Embryonic facial prominence (tissue), 1 donor: ENCODE measurements at regions not wholly inside any gene's neighbourhood (a gene's known extent, or its start where the extent isn't known, plus 50 kb on each side); places are given as distances from the start of the nearest gene placed in this dataset.

Experiments
- DNase-seq: peaks from one replicate; pipeline ENCODE4 v3.0.0-alpha.2; 2016; ENCODE audit errors: extremely low spot score

DNA sequence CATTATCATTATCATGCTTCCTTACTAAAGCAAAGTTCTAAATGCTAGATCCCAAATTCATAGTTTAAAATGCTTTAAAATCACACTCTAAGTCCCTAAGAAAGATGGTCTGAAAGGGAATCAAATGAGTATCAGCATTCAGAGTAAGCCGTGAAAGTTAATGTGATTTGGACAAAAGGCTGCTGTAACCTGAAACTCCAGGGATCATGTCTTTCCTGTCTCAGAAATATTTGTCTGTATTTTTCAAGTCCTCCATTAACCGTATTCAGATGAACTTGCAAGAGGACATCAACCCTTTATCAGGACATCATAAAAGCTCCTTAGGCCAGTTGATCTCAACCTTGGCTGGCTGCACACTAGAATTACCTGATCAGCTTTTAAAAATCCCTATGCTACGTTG is 324.3 kb upstream of the PKDCC start:
- no peak for DNase-seq

DNA sequence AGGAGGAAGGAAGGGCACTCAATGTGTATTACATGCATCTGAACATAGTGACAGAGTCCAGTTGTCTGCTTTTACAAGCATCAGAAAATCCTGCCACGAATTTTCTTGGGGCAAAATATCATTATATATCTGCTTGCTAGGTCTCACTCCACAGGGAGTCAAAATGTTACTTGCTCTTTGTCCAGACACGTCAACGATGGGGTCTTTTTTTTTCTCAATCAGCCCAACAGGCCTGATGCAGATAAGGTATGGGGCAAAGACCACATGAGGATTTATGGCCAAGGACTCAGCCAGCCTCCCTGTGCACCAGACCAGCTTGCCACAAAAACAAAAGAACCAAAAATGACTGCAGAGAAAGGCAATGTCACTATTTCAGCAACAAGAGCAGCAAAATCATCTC is 323.4 kb upstream of the PKDCC start:
- DNase-seq = no peak

DNA sequence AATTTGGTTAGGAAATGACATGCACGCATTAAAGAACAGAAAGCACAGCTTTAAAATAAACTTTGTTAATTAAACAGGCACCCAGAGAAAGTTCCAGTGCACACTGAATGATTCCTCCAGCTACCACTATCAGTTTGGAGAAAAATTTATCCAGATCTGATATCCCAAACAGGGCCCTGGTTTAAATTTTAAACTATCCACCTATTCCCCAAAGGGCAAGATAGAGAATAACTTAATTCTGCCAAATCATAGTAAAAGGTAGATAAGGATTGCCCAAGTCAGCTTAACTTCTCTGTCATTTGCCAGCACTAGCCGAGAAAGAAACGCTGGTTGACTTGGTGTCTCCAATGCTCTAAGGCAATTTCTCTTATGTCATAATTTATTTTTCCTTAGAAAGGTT is 321.9 kb upstream of the PKDCC start:
- DNase-seq = no peak

DNA sequence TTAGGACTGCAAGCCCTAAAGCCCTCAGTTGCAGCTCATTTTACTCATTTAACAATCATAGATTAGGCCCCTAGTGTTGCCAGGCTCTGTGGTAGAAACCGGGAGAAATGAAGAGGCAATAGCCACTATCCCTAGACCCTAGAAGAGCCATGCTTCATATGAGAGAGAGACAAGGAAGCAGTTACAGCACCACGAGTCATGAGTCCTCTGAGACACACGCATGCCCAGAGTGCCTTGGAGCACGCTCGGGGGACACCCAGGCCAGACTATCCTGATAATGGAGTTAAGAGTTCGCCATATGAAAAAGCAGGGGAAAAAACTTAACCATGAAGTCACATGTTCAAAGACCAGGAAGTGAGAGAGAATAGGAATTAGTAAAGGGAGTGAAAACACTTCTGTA is 321.5 kb upstream of the PKDCC start:
- DNase-seq = no peak

DNA sequence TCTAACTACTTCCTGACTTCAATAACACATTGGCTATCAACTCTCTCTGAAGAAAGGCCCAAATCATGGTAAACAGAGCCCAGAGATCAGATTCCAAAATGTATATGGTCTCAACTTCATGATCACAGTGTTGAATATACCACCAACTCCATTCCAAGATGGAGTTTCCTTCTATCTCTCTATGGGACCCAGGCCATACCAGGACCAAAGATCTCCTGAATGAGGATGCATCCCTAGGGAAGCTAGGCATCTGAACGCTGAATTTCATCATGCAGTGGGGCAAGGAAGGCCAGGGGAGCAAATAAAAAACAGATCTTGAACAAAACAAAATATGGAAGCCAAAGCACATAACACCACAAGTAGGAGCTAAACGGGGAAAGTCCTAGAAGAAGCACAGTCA is 320.7 kb upstream of the PKDCC start:
- no peak for DNase-seq

DNA sequence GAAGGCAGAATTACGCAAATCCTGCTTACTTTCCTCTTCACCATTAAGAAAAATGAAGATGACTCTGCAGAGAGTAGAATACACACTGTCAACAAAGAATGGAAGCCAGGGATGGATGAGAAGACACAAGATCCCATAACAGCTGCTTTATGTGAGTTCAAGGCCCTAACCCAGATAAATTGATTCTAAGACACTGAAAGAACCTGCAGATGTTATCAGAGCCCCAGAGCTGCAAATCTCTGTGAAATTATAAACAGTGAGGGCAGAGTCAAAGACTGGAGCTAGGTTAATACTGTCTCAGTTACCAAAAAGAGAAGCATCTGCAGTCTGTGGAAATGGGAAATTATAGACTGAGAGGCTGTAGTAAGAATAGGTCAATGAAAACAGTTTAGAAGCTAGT is 320.1 kb upstream of the PKDCC start:
- no peak for DNase-seq

DNA sequence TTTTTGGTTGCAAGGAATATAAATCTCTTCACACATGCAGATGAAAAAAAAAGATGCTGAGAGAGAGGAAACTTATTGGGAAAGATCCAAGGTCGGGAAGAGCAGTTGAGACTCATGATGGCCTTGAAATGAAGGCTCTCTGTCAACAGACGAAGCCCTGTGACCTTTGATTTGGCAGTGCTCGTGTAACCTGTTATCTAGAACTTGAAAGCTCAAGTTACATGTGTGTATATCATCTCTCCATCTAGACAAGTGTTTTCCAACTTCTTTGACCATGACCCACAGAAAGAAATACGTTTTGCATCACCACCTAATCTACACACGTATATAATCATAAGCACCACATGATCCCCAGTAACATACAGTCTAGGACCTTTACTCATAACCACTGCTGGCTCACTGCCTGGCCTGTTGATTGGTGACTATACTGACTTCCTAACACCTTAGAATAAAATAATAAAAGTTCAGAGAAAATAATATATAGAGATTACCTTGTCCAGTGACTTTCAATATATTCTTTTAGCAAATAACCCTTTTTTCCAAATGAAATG is 319.0 kb upstream of the PKDCC start:
- DNase-seq = no peak

DNA sequence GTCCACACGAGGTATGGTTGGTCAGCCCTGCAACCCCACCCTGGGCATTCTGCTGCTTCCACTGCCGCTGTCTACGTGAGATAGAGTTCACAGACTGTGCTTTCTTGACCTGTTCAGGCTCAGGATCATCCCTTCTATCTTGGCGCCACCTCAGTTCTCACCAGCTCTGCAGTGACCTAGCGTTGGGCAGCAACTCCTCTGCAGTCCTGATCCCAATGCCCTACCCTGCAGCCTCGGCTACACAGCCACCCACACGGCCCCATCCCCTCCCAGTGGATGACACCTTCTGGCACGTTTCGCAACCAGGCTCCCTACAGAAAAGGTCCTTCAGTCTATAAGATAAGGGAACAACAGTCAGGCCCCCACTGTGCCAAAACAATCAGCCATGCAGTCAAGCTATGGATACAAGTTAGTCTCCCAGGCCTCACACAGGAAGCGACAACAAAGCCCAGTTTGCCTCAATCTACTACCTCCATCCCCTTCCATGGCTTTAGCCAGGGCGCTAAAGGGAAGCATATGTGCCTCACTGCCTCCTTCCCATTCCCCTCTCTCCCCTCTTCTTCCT is 317.9 kb upstream of the PKDCC start:
- no peak for DNase-seq

DNA sequence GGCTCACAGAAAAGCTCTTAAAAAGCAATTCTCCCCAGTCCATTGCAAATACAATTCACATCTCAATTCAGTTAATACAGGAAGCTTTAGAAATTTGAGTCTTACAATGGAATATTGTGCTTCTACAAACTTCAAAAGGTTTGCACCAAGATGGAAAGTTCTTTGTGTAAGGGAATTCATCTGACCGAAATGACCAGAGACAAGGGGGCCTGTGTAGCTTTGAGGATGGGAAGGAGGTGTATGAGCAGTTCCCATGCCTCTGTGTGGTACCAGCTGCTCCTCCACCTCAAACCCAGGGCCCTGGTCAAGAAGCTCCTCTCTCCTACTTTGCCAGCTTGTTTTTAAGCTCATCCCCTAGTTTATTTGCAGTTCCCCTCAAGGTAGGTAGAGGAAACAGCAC is 312.8 kb upstream of the PKDCC start:
- no peak for DNase-seq

DNA sequence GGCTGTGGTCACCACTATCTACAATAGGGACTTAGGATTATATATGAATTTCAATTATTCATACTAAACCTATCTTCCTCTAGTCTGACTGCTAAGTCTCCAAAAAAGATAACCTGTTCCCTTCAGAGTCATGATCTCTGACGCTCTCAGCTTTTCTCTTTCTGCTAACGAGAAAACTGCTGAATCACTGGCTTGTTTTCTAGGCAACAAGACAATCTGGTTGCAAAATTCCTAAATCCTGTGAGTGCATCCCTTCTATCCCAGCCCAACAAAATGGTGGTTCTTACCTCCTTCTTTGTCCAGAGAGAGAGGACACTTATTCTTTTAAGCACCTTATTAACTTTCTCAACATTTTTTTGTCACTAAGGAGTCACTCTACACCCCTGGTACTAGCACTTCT is 312.3 kb upstream of the PKDCC start:
- no peak for DNase-seq

DNA sequence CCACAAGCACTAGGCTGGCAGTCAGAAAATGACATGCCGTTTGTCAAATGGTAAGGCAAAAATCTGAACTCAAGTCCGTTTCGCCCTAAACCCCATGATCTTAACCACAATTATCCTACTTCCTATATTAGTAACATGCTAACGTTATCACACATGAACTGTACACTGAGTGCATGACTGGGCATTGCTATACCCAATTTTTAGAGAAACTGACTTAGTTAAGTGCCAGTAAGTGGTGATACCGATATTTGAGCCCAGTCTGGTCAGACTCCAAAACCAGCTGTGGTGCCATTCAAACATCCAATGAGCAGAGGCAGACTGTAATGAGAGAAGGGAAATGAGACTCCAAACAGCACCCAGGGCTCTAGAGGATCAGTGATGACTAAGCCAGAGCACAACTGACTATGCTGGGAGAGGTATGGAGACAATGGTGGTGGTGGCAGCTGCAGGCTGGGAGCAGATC is 311.7 kb upstream of the PKDCC start:
- no peak for DNase-seq

DNA sequence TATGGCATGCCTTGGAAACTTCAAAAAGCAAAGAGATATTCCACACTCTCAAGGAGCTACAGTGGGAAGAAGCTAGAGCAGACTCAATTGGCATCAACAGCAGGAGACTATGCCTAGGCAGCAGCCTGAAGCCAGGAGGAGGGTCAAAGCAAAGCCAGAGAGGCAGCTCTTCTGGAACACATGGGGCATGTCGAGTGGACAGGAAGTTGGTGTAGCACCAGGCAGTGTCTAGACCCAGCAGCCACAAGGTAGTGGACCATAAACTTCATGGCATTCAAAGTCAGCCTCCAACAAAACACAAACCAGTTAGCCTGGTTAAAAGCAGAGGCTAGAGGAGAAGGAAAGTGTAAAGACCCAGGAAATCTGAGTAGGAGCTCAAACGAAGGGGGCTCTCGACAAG is 311.2 kb upstream of the PKDCC start:
- DNase-seq = no peak

DNA sequence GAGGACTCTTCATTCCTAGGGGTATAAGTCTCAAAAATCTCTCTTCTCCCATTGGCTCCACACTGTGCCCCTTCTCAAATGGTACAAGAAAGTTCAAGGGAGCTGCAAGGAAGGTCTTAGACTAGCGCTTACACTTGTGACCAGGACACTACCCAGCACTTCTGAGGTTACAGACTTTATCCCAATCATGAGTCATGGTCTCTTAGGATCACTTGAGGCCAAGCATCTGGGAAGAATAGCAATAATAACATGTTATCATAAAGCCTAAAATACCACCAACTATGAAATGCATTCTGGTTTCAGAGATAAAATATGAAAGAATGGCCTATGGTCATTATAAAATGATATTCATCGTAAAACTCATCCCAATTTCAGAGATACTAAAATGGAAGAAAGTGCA is 309.9 kb upstream of the PKDCC start:
- no peak for DNase-seq

DNA sequence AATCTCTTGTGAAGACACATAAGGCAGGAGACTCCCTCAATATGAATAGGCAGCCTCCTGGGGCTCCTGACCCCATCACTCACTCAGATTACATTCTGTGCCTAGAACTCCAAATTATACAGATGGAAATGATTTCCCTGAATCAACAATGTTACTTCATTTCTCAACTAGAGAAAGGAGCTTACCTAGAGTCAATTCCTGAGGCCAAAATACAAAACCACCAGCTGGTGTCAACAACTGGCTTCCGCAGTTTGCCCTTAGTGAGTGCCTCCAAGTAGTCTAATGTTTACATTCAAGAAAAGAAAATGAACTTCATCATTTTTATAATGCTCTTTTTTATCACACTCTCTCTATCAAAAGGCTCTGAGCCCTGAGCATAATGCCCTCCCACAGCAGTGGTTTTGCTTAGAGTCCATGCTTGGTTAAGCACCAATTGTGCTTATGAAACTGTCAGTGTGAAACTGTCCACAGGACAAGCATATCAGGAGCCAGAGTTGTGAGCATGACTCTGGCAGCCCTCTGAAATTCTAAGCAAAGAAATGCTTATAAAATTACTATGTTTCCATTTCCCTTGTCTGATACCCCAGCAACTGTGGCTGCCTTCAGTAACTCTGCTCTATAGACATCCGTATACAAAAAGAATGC is 305.7 kb upstream of the PKDCC start:
- DNase-seq = no peak

DNA sequence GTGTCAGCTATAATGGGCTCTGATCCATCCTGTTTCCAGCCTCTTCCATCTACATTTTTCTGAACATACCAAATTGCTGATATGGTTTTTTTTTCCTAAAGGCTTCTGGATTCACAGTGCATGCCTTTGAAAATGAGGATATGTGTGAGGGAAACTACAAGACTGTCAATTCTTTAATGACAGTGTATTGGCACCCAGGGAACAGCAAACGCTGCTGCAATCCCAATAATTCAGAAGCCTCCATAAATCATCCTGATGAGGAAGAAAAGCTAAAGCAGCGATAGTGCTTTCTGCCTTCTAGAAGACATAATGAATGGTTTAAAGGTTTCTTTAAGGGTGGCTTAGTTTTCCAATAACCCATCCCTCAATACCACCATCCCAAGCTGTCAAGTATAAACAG is 304.5 kb upstream of the PKDCC start:
- no peak for DNase-seq

DNA sequence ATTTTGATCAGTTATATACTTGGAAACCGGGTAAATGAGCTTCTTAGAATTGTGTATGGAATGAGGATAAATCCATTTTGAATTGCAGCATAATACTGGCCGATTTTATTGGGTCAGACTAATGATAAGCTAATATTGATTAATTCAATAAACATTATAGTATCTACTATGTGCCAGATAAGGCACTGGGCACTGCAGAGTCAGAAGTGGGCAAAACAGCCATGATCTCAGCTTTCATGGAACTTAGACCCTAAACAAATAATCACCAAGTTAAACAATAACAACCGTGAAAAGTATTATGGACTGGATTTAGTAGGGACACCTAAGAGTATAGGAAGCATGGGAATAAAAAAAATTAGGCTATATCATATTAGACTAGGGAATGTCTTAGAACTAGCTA is 297.0 kb upstream of the PKDCC start:
- no peak for DNase-seq

DNA sequence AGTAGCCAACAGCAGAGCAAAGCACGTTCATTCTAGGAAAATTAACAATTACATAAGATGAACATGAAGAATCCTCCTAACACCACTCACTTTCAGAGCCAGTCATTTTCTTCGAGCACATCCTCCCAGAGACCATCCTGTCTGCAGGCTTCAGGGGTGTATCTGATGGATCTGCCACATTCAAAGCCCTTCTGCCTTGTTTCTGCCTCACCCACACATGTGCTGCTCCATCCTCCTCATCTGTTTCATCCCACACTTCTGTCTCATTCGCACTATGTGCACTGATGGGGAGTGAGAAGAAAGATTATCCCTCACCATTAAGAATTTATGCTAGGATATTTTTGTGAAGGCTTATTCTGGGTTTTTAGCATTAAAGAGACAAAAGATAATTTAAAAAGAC is 287.9 kb upstream of the PKDCC start:
- no peak for DNase-seq

DNA sequence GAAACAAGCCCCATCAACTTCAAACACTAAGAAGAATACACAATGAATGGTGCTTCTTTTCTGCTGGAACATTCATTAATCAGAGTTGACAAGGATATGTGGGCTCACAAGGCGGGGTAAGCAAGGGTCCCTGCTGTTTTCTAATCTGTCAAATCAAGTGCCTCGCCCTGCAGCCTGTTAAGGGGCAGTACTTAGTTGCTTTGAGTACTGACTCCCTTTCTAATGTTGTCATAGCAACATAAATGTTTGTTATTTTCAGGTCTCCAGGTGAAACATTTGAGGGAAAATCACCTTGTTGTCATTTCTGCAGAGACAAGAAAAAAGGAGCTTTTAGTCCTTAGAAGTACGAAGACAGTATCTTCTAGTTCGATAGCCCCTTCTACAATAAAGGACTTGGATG is 284.7 kb upstream of the PKDCC start:
- DNase-seq = no peak

DNA sequence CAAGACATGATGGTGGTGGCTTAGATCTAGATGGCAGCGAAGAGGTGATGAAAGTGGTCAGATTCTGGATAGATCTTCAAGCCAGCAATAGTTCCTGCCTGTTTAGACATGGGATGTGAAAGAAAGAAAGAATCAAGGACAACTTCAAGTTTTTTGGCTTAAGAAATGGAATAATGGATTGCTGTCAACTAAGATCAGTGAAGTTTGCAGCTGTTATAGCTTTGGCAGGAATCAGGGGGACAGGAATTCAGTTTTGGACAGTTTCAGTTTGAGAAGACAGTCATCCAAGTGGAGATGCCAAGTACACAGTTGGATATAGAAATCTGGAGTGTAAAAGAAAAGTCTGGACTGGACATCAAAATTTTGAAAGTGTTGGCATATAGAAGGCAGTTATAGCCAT is 283.7 kb upstream of the PKDCC start:
- no peak for DNase-seq

DNA sequence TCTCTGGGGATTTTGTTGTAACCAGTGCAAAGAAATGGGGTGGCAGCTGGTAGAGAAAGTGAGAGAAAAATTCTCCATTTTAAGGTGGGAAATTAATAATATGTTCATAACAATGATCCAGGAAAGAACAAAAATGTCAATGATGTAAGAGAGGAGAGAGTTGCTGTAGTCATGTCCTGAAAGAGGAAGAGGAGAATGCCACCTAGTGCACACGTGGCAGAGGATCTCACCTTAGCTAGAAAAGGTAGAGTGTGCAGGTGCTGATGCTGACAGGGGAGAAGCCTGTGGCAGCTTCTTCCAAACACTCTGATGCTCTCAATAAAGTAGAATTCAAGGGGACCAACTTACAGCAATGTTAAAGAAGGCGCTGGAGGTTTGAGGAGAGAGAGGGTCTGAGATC is 282.9 kb upstream of the PKDCC start:
- no peak for DNase-seq

DNA sequence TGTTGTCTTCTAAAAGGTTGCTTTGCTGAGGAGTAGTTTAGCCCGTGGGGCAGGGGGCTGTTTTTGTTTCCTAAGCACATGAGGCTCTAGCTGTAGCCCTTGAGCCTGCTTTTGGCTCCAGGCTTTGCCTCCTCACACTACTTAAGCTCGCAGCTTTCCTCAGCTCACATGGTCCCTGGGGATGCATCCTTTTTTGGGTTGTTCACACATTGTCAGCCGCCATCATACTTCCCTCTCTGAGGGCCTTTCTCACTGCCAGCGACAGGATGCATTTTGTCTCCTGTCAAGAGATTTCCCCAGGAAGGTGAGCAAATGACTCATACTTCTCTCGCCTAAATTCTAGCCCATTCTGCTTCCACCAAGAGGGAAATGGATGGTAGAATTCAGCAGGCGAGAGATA is 279.5 kb upstream of the PKDCC start:
- no peak for DNase-seq

DNA sequence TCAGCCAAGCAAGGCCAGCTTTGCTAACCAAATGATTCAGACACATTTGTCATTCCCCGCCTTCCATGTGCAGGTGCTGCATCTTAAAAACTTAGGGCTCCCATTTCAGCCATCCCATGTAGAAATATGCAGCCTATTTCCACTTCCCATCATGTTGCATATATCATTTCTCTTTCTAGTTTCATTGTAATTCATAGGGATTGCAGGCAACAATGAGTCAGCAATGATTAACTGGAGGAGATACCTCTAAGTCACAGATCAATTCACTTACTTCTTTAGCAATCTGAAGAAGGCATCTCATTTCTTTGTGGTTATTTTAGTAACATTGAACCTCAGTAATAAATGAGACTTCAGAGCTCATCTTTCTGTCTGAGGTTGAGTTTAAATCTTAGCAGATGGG is 276.1 kb upstream of the PKDCC start:
- DNase-seq = no peak

DNA sequence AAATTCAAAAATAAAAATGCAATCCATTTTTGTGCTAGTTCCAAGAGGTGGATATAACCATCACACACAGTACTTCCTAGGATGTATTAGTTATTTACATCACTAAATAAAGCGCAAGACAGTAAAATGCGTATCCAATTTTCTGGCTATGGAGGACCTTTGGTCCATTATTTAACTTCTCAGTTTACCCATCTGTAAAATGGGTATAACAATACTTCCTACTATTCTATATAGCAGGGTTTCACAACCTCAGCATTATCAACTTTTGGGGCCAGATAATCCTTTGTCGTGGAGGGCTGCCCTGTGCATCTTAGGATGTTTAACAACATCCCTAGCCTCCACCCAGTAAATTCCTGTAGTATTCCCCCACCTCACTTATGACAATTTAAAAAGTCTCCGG is 275.1 kb upstream of the PKDCC start:
- no peak for DNase-seq

DNA sequence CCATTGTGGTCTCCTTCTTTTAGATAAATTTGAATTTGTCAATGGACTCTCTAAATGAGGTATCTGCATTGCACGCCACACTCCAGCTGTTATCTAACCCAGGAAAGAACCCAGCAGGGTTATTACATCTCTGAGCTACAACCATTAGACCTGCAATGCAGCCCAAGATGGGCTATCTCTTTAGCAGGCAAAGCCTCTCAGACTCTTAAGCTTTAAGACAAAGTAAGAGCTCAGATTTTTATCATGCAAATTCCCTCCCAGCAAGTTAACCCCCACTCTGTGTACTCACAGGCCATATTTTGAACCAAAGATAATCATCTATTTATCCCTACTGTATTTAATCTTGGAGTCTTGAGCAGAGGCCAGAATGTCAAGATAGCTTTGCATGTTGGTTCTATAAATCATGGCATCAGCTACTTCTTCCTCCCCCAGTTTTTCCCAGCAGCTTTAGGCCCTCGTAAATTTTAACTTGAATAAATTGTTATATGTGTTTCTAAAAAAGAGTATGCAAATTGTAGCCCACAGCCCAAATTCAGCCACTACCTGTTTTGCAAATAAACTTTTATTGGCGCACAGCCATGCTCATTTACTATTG is 273.7 kb upstream of the PKDCC start:
- no peak for DNase-seq
